NCI-H82 treated with DMSO at 0.1 percent for 48 hours (cell line): ENCODE measurements at regions not wholly inside any gene's neighbourhood (a gene's known extent, or its start where the extent isn't known, plus 50 kb on each side); places are given as distances from the start of the nearest gene placed in this dataset.

Experiments
- DNase-seq: peaks from one replicate; lab custom pipeline; 2025; ENCODE audit not compliant: unreplicated experiment; lab: John Stamatoyannopoulos, UW

GRCh38 chr3:1036207-1036826 is 56.5 kb upstream of the CNTN6 start:
- no peak for DNase-seq

GRCh38 chr3:1037631-1038030 is 55.2 kb upstream of the CNTN6 start:
- DNase-seq: no peak
